Left renal pelvis (tissue), 4 donors: ENCODE measurements at regions not wholly inside any gene's neighbourhood (a gene's known extent, or its start where the extent isn't known, plus 50 kb on each side); places are given as distances from the start of the nearest gene placed in this dataset.

Experiments
- DNase-seq, 4 donors: peaks; one replicate each; pipeline ENCODE4 v3.0.0-alpha.2; 2013; ENCODE audit warnings: low read depth in 4 of 4, low spot score in 3 of 4

DNA sequence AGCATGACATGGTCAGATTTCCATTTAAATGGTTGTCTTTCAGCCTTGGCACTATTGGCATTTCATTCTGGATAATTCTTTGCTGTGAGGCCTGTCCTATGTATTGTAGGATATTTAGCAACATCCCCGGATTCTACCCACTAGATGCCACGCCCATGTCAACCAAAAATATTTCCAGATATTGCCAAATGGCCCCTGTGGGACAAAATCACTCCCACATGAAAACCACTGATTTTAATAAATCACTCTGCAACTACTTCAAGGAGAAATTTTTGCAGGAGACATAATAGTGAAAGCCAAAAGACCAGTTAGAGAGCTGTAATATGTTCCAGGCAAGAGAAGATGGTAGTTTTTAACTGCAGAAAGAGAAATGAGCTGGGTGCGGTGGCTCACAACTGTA lies 55.9 kb upstream of the RARB start:
- DNase-seq = no peak

GRCh38 chr3:25376340-25376739 lies 51.7 kb upstream of the RARB start:
- no peak for DNase-seq

DNA sequence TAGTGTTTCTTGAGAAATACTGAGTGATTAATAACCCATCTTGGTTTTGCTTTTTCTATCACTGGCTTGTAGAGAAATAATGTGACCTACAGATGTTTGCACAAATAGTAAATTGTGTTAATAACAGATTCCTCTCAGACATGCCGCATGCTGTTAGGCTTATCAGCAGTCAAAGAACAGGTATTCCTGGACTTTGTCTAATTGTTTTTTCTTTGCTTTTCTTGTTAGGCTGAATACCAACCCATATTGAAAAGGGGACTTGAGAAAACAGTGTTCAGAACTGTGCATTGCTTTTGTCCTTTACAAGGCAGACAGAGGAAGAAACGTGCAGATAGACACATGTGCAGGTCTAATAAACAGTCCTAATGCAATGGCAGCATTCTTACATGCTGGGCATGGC lies 51.0 kb upstream of the RARB start:
- no peak for DNase-seq
